ENCODE measurements at regions not wholly inside any gene's neighbourhood (a gene's known extent, or its start where the extent isn't known, plus 50 kb on each side); places are given as distances from the start of the nearest gene placed in this dataset.
"Not testable (repeated sequence)": the region's sequence is repeated elsewhere in the genome, so short reads cannot be mapped to it uniquely, and the experiment has no call there.

DNA sequence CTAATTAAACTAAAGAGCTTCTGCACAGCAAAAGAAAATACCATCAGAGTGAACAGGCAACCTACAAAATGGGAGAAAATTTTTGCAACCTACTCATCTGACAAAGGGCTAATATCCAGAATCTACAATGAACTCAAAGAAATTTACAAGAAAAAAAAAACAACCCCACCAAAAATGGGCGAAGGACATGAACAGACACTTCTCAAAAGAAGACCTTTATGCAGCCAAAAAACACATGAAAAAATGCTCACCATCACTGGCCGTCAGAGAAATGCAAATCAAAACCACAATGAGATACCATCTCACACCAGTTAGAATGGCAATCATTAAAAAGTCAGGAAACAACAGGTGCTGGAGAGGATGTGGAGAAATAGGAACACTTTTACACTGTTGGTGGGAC, 100.7 kb downstream of the GPX5 start:
- not testable (repeated sequence) for DNase-seq

DNA sequence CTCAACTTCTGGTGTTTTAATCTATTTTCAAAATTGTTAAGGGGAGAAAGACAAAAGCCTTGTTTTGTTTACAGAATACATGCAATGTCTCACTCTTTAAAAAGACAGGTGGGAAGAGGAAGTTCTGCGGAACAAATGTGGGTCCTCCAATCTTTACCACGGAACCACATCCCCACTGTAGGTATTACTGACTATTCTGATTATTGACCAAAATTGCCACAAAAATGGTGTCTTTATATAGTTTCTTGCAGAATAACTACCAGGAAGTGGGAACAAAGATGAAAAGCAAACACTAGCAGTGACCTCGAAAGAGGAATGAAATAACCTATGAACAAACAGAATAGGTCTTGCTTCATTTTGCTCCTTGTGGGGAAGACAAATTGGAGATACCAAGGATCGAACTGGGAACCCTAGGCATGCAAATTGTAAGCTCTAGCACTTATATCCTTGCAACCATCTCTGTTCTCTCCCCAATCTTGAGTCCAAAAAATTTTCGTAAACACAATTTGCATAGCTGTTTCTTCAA, 106.7 kb downstream of the GPX5 start:
- no peak for DNase-seq

DNA sequence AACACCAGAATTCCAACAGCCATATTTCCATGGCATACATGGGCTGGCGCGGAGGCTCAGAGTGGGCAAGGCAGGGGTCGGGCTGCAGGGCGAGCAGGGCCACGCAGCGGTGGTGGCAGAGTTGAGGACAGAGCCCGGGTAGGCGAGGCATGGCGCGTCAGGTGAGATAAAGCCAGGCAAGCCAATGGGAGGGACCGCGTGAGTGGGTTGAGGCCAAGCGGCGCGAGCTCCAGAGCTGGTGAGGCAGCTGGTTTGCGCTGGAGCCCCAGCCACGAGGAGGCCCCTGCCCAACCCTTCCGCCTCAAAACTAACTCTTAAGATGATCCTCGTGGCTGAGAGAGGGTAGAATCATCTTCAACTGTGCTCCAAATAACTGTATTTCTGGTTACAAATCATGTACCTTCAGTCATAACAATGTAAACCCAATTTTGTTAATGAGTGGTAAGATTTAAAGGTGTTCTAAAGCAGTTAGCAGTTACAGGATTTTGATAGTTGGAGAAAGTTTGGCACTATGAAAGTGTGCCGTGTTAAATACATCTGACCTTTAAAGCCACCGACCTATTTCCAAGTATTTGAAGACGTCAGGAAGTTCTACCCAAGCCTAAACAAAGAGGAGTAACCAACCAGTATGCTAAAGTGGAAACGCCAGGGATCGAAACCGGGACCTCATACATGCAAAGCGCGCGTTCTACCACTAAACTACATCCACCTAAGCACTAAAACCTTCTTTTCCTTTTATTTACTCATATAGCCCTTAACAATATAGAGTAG, 107.9 kb downstream of the GPX5 start:
- DNase-seq: no peak

DNA sequence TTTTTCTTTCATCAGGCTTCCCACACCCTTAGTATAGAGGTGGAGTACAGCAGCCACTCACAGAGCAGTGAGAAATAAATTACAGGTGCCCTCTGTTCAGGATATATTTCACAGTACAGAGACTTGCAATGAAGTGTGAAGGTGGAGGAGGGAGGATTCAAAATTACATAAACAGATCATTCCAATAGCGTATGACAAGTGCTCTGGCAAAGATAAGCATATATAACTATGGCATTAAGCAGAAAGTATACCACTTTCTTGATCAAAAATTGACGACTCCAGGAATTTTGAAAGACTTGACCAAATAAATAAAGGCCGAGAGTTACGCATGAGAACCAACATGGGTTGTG, 108.7 kb downstream of the GPX5 start:
- no peak for DNase-seq

DNA sequence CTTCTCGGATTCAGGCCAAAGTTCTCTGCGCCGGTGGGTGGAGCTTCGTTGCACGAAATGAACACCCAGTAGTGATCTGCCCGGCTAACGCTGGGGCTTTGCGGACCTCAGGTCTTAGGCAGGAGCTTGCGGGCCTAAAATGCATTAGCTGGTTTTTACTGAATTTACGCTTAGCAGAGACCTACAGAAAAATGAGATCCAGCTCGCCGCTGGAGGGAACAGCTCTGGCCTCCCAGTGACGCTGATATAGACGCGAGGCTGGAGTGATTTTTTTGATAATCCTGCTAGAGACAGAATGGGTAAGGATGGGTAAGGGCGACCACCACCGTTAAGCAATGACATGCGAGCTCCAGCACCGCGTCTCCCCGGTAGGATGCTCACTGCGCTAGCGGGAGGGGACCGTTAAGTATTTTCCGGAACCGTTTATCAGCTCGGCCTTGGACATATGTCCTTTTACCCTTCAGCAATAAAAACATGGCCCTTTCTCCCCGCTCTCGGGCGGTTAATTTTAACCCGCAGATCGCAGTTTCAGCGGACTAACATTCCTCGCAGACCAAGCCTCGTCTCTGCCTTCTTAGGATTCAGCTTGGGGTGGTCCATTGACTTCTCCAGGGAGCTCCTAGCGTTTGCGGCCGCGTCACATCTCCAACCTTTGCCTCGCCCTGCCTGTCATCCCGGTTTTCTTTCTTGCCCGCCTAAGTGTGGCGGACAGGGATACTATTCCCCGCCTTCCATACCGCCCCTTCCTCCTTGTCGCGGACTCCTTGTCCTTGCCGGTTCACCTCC, 109.3 kb downstream of the GPX5 start:
- no peak for DNase-seq

DNA sequence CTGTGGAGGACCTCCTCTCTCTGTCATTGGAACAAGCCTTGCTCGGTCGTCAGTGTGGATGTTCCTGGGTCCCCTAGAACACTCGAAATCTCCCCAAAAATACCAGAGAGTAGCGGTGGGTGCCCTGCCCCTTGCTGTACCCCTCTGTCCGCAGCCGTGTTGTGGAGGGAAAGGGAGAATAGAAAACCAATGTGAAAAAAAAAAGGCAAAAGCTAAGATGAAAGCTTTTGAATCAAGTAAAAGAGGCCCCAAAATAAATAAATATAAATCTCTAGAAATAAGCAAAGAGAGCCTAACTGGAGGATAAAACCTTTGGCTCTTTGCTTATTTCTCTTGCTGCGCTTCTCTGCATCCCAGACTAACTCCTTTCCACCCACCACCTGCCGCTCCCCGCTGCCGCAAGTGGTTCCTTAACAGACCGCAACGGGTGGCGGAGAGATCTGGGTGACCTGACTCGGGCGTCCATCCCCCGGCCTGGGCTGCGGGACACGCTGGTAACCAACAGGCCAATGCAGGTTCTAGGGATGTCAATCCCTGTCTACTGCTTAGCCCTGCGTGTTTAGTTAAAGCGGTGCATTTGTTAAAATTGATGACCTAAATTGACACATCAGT, 110.0 kb downstream of the GPX5 start:
- DNase-seq: no peak

DNA sequence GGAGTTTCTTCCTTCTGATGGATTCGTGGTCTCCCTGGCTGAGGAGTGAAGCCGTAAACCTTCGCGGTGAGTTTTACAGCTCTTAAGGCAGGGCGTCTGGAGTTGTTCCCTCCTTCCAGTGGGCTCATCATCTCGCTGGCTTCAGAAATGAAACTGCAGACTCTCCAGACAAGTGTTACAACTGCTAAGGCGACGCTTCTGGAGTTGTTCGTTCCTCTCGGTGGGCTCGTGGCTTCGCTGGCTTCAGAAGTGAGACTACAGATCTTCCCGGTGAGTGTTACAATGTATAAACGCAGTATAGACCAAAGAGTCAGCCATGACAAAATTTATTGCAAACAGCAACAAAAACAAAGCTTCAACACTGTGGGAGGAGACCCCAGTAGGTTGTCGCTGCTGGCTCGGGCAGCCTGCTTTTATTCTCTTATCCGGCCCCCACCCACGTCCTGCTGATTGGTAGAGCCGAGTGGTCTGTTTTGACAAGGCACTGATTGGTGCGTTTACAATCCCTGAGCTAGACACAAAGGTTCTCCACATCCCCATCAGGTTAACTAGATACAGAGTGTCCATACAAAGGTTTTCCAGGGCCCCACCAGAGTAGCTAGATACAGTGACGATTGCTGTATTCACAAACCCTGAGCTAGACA, 113.2 kb downstream of the GPX5 start:
- DNase-seq: no peak

DNA sequence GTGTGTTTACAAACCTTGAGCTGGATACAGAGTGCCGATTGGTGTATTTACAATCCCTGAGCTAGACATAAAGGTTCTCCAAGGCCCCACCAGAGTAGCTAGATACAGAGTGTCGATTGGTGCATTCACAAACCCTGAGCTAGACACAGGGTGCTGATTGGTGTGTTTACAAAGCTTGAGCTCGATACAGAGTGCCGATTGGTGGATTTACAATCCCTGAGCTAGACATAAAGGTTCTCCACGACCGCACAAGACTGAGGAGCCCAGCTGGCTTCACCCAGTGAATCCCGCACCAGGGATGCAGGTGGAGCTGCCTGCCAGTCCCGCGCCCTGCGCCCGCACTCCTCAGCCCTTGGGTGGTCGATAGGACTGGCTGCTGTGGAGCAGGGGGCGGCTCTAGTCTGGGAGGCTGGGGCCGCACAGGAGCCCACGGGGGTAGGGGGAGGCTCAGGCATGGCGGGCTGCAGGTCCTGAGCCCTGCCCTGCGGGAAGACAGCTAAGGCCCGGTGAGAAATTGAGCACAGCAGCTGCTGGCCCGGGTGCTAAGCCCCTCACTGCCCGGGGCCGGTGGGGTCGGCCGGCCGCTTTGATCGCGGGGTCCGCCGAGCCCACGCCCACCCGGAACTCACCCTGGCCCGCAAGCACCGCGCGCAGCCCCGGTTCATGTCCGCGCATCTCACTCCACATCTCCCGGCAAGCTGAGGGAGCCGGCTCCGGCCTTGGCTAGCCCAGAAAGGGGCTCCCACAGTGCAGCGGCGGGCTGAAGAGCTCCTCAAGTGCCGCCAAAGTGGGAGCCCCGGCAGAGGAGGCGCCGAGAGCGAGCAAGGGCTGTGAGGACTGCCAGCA, 114.0 kb downstream of the GPX5 start:
- DNase-seq: not testable (repeated sequence)

DNA sequence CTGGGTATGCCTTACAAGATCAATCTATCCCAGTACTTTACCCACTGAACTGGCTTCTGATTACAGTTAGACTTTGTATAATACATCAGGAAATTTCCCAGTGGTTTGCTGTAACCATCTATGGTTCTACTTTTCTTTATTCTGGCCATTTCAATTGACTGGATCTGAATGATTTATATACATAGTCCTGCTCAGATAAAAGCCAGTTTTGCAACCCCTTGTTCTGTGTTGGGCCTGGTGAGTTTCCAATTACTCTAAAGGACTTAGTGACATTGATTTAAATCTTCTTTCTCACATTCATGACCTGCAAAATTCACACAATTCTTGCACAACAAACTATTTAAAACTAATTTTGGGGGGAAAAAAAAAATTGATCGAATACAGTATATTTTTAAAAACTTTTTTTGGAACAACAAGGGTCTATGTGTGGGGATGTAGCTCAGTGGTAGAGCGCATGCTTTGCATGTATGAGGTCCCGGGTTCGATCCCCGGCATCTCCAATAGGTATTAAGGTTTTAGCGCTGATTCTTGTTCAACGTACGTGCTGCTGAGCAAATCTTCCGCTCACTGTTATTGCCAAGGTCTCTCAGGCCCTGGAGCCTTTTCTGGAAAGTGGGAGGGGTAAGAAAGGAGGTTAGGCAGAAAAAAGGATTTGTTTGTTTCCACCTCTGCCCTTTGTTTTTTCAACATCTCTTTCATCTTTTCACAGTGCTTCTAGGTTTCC, 117.5 kb downstream of the GPX5 start:
- no peak for DNase-seq

DNA sequence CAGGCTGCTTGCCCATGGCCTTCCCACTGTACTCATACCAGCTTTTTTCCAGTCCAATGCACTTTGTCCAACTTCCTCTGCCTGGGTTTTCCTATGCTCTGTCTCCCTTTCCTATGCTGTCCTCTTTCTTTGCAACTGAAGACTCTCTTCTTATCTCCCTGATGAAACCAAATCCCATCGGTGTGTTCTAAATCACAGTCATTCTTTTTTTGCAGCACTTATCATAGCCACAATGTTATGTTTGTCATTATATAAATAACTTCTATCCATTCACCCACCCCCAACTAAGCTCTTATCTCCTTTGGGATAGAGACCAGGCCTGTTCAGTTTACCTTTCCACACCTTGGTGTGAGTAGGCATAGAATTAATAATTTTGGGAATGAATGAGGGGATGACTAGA, 121.0 kb downstream of the GPX5 start:
- no peak for DNase-seq

DNA sequence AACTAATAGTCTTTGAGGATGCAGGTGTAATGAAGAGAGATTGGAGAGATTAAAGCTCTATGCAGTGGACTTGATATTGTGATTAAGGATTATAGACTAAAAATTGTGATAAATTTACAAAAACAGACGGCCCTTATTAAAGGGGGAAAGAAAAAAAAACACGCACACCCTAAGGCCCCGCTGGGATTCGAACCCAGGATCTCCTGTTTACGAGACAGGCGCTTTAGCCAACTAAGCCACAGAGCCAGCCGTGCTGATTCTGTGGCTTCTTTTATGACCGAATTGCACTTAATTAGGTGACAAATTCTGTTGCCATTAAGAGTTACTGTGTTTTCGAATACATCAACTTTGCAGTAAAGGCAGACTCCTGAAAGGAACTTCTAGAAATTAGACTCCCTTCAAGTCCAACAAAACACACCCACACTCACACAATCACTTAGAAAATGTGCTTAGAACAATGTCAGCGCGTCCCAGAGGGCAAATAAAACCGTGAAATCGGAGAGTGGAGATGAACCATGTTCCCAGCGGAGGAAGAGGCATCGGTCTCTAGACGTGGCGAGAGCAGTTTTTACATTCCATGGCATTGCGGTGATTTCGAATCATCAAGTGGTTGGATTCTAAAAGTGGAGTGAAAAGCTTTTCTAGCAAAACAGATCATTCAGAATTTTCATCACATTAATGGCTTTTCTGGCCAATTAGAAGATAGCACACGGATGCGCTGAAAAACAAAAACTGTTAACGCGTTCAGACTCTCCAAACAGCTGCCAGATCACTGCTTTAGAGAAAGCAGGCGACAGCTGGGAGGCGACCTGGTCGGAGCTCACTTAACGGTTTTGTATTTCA, 122.6 kb downstream of the GPX5 start:
- peak; percentile 38 for DNase-seq

DNA sequence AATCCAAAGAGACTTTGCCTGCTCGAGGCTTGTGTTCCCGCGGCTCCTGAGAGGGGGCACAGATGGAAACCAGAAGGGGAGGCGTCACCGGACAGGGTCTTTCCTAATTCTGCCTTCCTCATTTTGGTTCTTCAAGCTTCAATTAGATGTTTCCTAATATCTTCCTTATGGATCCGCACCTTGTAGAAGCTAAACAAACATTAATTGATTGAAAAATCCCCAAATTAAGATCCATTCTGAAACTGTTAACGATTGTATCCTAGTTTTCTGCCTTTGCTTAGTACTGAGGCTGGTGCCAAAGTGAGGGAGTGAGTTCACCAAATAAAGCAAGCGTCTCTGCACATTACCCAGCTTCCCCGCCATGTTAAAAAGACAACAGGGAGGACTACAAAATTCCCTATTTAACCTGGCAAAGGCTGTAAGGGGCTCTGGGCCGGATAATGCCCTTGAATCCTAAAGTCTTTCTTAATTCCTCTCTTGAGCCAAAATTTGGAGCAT, 123.2 kb downstream of the GPX5 start:
- DNase-seq: no peak

DNA sequence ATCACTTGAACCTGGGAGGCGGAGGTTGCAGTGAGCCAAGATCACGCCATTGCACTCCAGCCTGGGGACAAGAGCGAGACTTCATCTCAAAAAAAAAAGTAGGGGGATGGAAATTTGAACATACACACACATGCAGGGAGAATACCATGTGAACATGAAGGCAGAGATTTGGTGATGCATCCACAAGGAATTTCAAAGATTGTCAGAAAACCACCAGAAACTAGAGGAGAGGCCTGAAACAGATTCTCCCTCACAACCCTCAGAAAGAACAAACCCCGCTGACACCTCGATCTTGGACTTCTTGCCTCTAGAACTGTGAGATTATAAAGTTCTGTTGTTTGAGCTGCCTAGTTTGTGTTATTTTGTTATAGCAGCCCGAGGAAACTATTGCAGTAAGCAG, 125.5 kb downstream of the GPX5 start:
- DNase-seq: no peak

DNA sequence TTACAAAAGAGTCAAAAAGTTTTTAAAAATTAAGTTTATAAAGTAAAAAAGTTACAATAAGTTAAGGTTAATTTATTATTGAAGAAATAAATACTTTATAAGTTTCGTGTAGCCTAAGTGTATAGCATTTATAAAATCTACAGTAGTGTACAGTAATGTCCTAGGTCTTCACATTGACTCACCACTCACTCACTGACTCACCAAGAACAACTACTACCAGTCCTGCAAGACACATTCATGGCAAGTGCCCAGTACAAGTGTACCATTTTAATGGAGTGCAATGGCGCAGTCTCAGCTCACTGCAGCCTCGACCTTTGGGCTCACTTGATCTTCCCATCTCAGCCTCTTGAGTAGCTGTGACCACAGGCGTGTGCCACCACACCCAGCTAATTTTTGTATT, 128.2 kb downstream of the GPX5 start:
- DNase-seq: no peak

DNA sequence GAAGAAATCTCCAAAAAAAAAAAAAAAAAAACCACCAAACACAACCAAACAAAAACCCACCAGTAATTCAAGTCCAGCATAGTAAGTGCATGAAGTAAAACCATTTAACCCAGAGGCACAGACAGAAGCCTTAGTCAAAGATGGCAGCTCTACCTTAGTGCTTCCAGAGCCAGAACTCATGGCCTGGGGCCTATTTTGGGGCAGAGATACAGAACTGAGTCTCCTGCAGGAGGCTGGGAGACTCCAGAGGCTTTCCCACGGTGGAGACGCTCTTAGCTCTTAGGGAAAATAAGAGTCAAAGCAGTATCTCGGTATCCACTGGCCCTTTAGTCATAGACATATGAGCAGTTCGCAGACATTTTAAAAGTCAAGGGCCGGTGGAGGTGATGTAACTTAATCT, 129.5 kb downstream of the GPX5 start:
- DNase-seq: no peak

DNA sequence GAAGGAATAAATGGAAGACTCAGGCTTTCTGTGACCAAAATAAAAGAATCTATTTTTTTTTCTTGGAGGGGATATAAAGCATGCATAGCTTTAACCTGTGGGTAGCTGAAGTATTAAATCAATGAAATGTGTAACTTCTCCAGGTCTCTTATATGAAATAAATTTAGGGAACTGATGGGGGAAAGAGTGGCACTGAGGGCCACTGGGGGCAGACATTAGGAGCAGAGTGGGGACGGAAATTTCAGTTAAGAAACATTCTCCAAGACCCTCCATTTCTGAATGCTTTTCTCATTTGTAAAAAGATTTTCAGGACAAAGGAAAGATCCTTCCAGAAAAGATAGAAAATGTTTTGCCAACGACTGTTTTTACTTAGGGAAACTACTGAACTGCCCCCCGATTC, 131.0 kb downstream of the GPX5 start:
- DNase-seq: no peak

DNA sequence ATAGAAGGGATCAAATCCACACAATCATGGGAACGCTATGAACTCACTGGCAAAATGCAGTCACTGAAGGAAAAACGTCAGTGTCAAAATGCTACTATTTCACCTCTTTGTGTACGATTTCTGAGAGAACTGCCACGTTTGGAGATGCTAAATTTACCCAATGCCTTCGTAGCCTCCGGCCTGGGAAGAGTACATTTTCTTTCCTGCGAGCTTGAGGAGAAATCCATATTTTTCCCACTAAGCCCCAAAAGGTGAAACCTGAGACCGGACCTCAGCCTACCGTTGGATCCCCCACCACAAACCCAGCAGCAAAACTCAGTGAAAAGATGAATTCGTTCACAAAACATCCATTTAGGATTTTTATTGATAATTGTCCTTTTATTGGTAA, 131.7 kb downstream of the GPX5 start:
- DNase-seq: no peak

DNA sequence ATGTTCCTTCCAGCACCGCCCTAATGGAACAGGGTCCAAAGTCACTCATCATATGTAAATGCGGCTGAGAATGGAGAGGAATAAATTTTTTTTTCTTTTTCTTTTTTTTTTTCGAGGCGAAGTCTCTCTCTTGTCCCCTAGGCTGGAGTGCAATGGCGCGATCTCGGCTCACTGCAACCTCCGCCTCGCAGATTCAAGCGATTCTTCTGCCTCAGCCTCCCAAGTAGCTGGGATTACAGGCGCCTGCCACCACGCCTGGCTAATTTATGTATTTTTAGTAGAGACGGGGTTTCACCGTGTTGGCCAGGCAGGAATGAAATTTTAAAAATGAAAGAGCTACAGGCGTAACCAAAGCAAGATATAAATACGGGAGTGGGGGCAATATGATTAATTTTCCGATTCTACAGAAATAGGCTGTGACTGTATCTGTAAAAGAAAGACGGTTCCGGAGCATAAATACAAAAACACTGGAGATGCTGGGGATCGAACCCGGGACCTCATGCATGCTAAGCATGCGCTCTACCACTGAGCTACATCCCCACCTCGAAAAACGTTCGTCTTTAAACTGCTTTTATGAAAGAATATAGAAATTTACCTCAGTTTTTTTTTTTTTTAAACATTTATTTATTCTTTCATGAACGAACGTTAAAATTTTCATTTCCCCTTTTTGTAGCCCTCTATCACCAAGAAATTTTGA, 132.2 kb downstream of the GPX5 start:
- DNase-seq: peak; percentile 25

DNA sequence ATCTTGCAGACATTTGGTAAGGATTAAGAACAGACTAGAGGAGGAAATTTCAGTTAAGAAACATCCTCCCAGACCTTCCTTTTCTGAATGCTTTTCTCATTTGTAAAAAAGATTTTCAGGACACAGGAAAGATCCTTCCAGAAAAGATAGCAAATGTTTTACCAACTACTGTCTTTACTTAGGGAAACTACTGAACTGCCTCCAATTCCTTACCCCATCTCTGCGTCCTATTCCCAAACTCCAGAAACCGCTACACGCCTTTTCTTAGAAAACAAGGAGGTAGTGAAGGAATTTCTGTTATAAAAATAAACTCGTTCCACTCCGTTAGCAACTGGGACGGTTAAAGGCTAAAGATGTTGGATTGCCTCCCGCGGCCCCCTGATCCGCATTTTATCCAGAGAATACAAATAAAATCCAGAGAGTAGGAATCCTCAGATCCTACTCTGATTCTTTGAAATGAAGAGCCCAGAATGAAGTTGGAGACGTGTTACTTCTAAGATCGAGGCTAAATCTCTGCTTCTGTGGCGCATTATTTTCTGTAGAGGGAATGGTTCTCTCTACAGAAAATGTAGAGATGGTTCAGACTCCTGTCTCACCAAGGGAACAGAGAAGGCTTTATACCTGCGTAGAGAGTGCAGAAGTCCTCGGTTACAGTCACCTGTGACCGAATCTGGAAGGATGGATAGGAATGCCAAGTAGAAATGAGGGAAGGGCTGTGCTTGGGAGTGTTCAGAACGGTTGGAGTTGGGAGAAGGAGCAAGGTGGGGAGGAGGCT, 133.0 kb downstream of the GPX5 start:
- no peak for DNase-seq
